HG03442 (cell line): ENCODE measurements at regions not wholly inside any gene's neighbourhood (a gene's known extent, or its start where the extent isn't known, plus 50 kb on each side); places are given as distances from the start of the nearest gene placed in this dataset.

Source experiments
- ATAC-seq: cut with Tn5 transposase; IDR thresholded peaks from one replicate; pipeline ENCODE4 v1.9.1; 2021; ENCODE audit warnings: mild to moderate bottlenecking, moderate library complexity; ENCODE audit not compliant: unreplicated experiment

DNA sequence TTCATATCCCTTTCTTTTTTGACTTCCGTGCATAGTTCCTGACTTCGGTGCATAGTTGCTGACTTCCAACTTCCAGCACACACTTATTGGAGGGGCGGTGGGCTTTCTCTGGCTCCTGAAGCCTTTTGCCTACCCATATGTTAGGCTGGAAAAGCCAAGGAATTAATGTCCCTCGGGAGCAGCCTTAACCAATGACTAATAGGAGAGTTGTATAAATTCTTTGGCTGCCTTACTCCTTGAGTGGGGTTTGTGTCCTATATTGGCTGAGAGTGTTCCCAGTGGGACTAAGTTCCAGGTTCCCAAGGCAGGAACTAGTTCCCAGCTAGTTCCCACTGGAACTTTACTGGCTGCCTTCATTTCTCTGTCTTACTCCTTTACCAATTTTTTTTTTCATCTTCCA, 105.7 kb downstream of the ZNF326 start:
- no peak for ATAC-seq

DNA sequence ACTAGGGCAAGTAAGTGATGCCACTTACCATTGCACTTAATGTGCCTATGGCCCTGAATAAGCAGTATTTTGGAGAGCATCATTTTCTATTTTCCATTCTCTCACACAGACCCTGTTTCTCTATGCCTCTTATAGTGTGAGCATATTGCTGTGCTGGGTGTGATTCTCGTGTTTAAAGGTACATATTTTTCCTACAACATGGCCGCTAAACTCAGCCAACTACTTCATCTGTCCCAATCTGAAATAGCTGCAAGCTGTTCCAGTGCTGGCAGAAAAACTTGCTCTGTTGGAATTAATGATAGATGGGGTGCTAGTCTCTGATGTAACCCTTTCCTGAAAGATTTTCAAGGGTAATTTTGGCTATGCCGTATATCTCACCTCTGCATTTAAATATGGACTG, 97.5 kb downstream of the ZNF326 start:
- no peak for ATAC-seq
